OCI-LY1 (cell line): ENCODE measurements at regions not wholly inside any gene's neighbourhood (a gene's known extent, or its start where the extent isn't known, plus 50 kb on each side); places are given as distances from the start of the nearest gene placed in this dataset.

Experiments
- CTCF ChIP-seq: fragments of 200-600 bp; sonication (generic), shearing (Covaris generic); IDR thresholded peaks from 2 replicates; pipeline ENCODE4 v1.5.1; 2017; ENCODE audit warnings: mild to moderate bottlenecking, antibody characterized with exemption, low read length, moderate library complexity, mixed read lengths
- EZH2 ChIP-seq: fragments of 200-600 bp; sonication (generic), shearing (Covaris generic); IDR thresholded peaks from 2 replicates; pipeline ENCODE4 v1.8.0; 2017; ENCODE audit warnings: borderline replicate concordance, mixed run types, mild to moderate bottlenecking, antibody characterized with exemption, low read length, moderate library complexity, mixed read lengths

- TF ChIP-seq CTCF (no peak), EZH2 (no peak)
Measured at GRCh38 chr18:35771172-35771571, 189.6 kb downstream of the GALNT1 start.
